SK-N-MC (cell line): ENCODE measurements at regions not wholly inside any gene's neighbourhood (a gene's known extent, or its start where the extent isn't known, plus 50 kb on each side); places are given as distances from the start of the nearest gene placed in this dataset.
"Not testable (repeated sequence)": the region's sequence is repeated elsewhere in the genome, so short reads cannot be mapped to it uniquely, and the experiment has no call there.

Source experiments
- EZH2 ChIP-seq: fragments of 200-600 bp; sonication (generic); IDR thresholded peaks from one replicate; pipeline ENCODE4 v1.6.1; 2017; ENCODE audit warnings: antibody characterized with exemption
- POLR2AphosphoS5 ChIP-seq: IDR thresholded peaks from 2 replicates; pipeline ENCODE4 v1.6.1; 2012; ENCODE audit warnings: mild to moderate bottlenecking, low read depth, low read length, borderline replicate concordance

GRCh38 chr2:239644594-239644993 is 243.8 kb upstream of the HDAC4 start:
- not testable (repeated sequence) for TF ChIP-seq POLR2AphosphoS5, EZH2
